ENCODE measurements at regions not wholly inside any gene's neighbourhood (a gene's known extent, or its start where the extent isn't known, plus 50 kb on each side); places are given as distances from the start of the nearest gene placed in this dataset.

DNA sequence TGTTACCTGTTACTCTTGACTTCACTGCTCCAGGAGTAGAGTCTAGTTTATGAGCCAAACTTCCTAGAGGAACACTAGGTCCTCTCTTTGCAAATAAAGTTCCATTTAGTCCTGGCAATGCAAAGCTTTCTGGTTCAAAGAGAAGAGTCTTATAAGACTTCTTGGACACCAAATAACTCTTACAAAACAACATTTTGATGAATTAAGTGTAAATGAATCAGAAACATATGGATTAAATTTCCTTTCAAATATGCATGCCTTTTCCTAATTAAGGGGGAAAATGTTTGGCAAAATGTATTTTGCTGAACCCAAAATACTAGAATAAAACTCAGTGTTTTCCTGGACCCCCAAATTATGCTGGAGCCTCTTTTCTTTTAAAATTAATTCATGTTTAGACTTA lies 388.0 kb downstream of the FGF10 start:
- Histone ChIP-seq H3K4me1 (ENCODE audit: control insufficient read depth, insufficient read depth, low read length) (no peaks in the 10 kb centered on the region), H3K36me3 (ENCODE audit: control insufficient read depth in 2 of 2, insufficient read depth in 1 of 2, low read length in 2 of 2) (no peaks in the 10 kb centered on the region), H3K27ac (ENCODE audit: extremely low read depth, low read depth, low read length) (no peak overlapping the region), H3K9me3 (ENCODE audit: control insufficient read depth, insufficient read depth, low read depth, low read length) (no peaks in the 10 kb centered on the region), H3K4me3 (ENCODE audit: low read depth, low read length) (no peak overlapping the region)
- POLR2A ChIA-PET: no interaction called here
- TF ChIP-seq, protein P1, sequence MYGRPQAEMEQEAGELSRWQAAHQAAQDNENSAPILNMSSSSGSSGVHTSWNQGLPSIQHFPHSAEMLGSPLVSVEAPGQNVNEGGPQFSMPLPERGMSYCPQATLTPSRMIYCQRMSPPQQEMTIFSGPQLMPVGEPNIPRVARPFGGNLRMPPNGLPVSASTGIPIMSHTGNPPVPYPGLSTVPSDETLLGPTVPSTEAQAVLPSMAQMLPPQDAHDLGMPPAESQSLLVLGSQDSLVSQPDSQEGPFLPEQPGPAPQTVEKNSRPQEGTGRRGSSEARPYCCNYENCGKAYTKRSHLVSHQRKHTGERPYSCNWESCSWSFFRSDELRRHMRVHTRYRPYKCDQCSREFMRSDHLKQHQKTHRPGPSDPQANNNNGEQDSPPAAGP (tag by site-specific recombination; IDR thresholded peaks at IDR 0.05): no peak
- TF ChIP-seq RBAK (tag by site-specific recombination; IDR thresholded peaks at IDR 0.05): no peak
- CTCF ChIA-PET: no interaction called here

DNA sequence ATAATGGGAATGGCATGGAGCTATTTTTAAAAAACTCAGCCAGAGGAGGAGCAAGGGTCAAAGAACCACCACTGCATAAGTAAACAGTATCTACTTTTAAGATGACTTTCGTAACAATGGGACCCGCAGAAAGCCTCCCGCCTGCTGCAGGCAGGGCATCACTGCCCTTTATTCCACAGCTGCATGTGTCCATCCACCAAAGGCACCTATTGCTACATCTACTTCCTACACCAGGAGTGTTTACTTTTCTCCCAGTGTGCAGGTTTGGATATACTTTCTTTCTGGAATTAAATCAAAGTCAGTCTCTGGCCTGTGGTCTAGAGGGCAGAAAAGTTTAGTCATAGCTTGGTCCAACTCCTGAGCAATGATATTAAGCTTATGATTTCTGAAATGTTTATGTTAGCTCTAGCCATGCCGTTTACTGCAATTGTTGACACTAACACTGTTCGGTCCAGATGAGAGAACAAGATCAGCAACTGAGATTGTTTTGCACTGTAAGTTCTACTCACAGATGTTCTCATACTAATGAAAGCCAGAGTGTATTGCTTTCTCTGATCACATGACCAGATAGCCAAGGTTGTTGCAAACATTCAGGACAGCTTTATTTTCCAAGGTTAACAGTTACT lies 391.5 kb downstream of the FGF10 start:
- no peak for TF ChIP-seq KLF1 (tag by site-specific recombination; IDR thresholded peaks at IDR 0.05)
- TF ChIP-seq ZNF239 (tag by site-specific recombination; IDR thresholded peaks at IDR 0.05): no peak
- TF ChIP-seq SETDB1 (IDR thresholded peaks at IDR 0.05; ENCODE audit: insufficient read length, low read length): no peak
- no peak for TF ChIP-seq ZNF133 (tag by site-specific recombination; IDR thresholded peaks at IDR 0.05)
- no peak for TF ChIP-seq ZFP3 (tag by site-specific recombination; IDR thresholded peaks at IDR 0.05; ENCODE audit: low read depth)
- TF ChIP-seq ZBTB17 (tag by site-specific recombination; IDR thresholded peaks at IDR 0.05): no peak
- TF ChIP-seq CTCF (tag by site-specific recombination; IDR thresholded peaks at IDR 0.05): no peak
- no peak for TF ChIP-seq PRDM10 (tag by site-specific recombination; IDR thresholded peaks at IDR 0.05)
- no peak for TF ChIP-seq REST (tag by site-specific recombination; IDR thresholded peaks at IDR 0.05)
- TF ChIP-seq ZNF670 (tag by site-specific recombination; IDR thresholded peaks at IDR 0.05; ENCODE audit: low read depth): no peak
- TF ChIP-seq, protein P2, sequence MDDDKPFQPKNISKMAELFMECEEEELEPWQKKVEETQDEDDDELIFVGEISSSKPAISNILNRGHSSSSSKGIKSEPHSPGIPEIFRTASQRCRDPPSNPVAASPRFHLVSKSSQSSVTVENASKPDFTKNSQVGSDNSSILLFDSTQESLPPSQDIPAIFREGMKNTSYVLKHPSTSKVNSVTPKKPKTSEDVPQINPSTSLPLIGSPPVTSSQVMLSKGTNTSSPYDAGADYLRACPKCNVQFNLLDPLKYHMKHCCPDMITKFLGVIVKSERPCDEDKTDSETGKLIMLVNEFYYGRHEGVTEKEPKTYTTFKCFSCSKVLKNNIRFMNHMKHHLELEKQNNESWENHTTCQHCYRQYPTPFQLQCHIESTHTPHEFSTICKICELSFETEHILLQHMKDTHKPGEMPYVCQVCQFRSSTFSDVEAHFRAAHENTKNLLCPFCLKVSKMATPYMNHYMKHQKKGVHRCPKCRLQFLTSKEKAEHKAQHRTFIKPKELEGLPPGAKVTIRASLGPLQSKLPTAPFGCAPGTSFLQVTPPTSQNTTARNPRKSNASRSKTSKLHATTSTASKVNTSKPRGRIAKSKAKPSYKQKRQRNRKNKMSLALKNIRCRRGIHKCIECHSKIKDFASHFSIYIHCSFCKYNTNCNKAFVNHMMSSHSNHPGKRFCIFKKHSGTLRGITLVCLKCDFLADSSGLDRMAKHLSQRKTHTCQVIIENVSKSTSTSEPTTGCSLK (tag by site-specific recombination; IDR thresholded peaks at IDR 0.05): no peak
- no peaks in the 10 kb centered on the region for H3K4me1 ChIP-seq (ENCODE audit: control insufficient read depth, insufficient read depth, low read length)
- no peak overlapping the region for H3K27ac ChIP-seq (ENCODE audit: extremely low read depth, low read depth, low read length)
- no peaks in the 10 kb centered on the region for H3K36me3 ChIP-seq (ENCODE audit: control insufficient read depth in 2 of 2, insufficient read depth in 1 of 2, low read length in 2 of 2)
- CTCF ChIA-PET: no interaction called here
- POLR2A ChIA-PET: no interaction called here
- H3K4me3 ChIP-seq (ENCODE audit: low read depth, low read length): no peak overlapping the region
- no peaks in the 10 kb centered on the region; the same call in 1 of the 2 replicates for H3K9me3 ChIP-seq (ENCODE audit: control insufficient read depth, insufficient read depth, low read depth, low read length)

Data from HEK293 (cell line).